Activated B cell treated with CpG ODN at 0.5 μM for 24 hours (primary cell): ENCODE measurements at regions not wholly inside any gene's neighbourhood (a gene's known extent, or its start where the extent isn't known, plus 50 kb on each side); places are given as distances from the start of the nearest gene placed in this dataset.

Experiments used
- ATAC-seq: fragments of 200-7000 bp; cut with Tn5 transposase; one replicate; pipeline ENCODE4 v1.10.0; 2021; ENCODE audit warnings: low read depth, mild to moderate bottlenecking, moderate library complexity
- CTCF ChIA-PET: fragments of 350-600 bp; sonication (Branson Sonifier 250); formaldehyde crosslinking; loops from one replicate; lab custom pipeline; 2021; ENCODE audit warnings: antibody characterized with exemption; lab: Charles Lee
- POLR2A ChIA-PET: fragments of 350-600 bp; sonication (Branson Sonifier 250); formaldehyde crosslinking; loops from one replicate; lab custom pipeline; 2021; ENCODE audit warnings: antibody characterized with exemption; lab: Charles Lee
- DNase-seq: peaks from one replicate; pipeline ENCODE4 v3.0.0; 2022
- H3K27ac Mint-ChIP-seq: one replicate; pipeline ENCODE4 v1.8.0; 2020; ENCODE audit warnings: mixed read lengths
- H3K27me3 Mint-ChIP-seq: one replicate; pipeline ENCODE4 v1.8.0; 2021; ENCODE audit warnings: mixed read lengths
- H3K36me3 Mint-ChIP-seq: one replicate; pipeline ENCODE4 v1.8.0; 2021; ENCODE audit warnings: low read depth, mixed read lengths
- H3K4me1 Mint-ChIP-seq: one replicate; pipeline ENCODE4 v1.8.0; 2021; ENCODE audit warnings: mixed read lengths
- H3K4me3 Mint-ChIP-seq: one replicate; pipeline ENCODE4 v1.8.0; 2020; ENCODE audit warnings: mild to moderate bottlenecking, mixed read lengths
- H3K9me3 Mint-ChIP-seq: one replicate; pipeline ENCODE4 v1.8.0; 2020; ENCODE audit warnings: mixed read lengths
- CTCF ChIP-seq: fragments of 200-600 bp; IDR thresholded peaks from one replicate; pipeline ENCODE4 v1.8.0; 2022; ENCODE audit warnings: antibody characterized with exemption, mild to moderate bottlenecking
- intact Hi-C: fragments of 100-400 bp; cut with micrococcal nuclease; formaldehyde crosslinking; loops from one replicate; pipeline ENCODE4 v1.15.1; 2024

GRCh38 chr1:96079581-96079980 is 642.0 kb upstream of the PTBP2 start:
- ChIA-PET CTCF (no interaction called here), POLR2A (no interaction called here)
- no peak for ATAC-seq
- Mint-ChIP-seq H3K9me3 (peaks cover 8% of the 10 kb centered on the region), H3K27me3 (no peaks in the 10 kb centered on the region), H3K4me3 (no peak overlapping the region), H3K36me3 (no peaks in the 10 kb centered on the region), H3K27ac (no peak overlapping the region), H3K4me1 (no peaks in the 10 kb centered on the region)
- no peak for TF ChIP-seq CTCF
- intact Hi-C loops, result no loop called here
- DNase-seq, result no peak

GRCh38 chr1:96080925-96081324 is 640.7 kb upstream of the PTBP2 start:
- TF ChIP-seq CTCF, result no peak
- Mint-ChIP-seq H3K27me3 (no peaks in the 10 kb centered on the region), H3K27ac (no peak overlapping the region), H3K36me3 (no peaks in the 10 kb centered on the region), H3K9me3 (peaks cover 6% of the 10 kb centered on the region), H3K4me3 (no peak overlapping the region), H3K4me1 (no peaks in the 10 kb centered on the region)
- CTCF ChIA-PET, result no interaction called here
- DNase-seq, result no peak
- POLR2A ChIA-PET, result no interaction called here
- intact Hi-C loops, result no loop called here
- no peak for ATAC-seq

GRCh38 chr1:96087719-96088118 is 633.9 kb upstream of the PTBP2 start:
- intact Hi-C loops, result no loop called here
- Mint-ChIP-seq H3K9me3 (no peaks in the 10 kb centered on the region), H3K4me3 (no peak overlapping the region), H3K36me3 (no peaks in the 10 kb centered on the region), H3K27ac (no peak overlapping the region), H3K27me3 (no peaks in the 10 kb centered on the region), H3K4me1 (no peaks in the 10 kb centered on the region)
- TF ChIP-seq CTCF, result no peak
- ATAC-seq (no peak), DNase-seq (no peak)
- ChIA-PET POLR2A (no interaction called here), CTCF (no interaction called here)

GRCh38 chr1:96090134-96090533 is 631.5 kb upstream of the PTBP2 start:
- no peak for ATAC-seq
- CTCF ChIA-PET, result no interaction called here
- intact Hi-C loops, result no loop called here

GRCh38 chr1:96095849-96096612 is 625.6 kb upstream of the PTBP2 start:
- intact Hi-C loops, result no loop called here
- no peaks in the 10 kb centered on the region for H3K4me1 Mint-ChIP-seq
- H3K27ac Mint-ChIP-seq, result no peak overlapping the region
- no peak for DNase-seq
- no peaks in the 10 kb centered on the region for H3K27me3 Mint-ChIP-seq
- no peaks in the 10 kb centered on the region for H3K36me3 Mint-ChIP-seq
- ATAC-seq, result no peak
- H3K9me3 Mint-ChIP-seq, result no peaks in the 10 kb centered on the region
- CTCF ChIA-PET, result no interaction called here
- POLR2A ChIA-PET, result no interaction called here
- TF ChIP-seq CTCF, result no peak
- no peak overlapping the region for H3K4me3 Mint-ChIP-seq

More at GRCh38 chr1:96090134-96090533, 631.5 kb upstream of the PTBP2 start:
- no peak for DNase-seq
- H3K9me3 Mint-ChIP-seq, result no peaks in the 10 kb centered on the region
- H3K36me3 Mint-ChIP-seq, result no peaks in the 10 kb centered on the region
- TF ChIP-seq CTCF, result no peak
- no peak overlapping the region for H3K4me3 Mint-ChIP-seq
- H3K27ac Mint-ChIP-seq, result no peak overlapping the region
- H3K27me3 Mint-ChIP-seq, result no peaks in the 10 kb centered on the region
- POLR2A ChIA-PET, result no interaction called here
- H3K4me1 Mint-ChIP-seq, result no peaks in the 10 kb centered on the region
